ENCODE measurements at regions not wholly inside any gene's neighbourhood (a gene's known extent, or its start where the extent isn't known, plus 50 kb on each side); places are given as distances from the start of the nearest gene placed in this dataset.

DNA sequence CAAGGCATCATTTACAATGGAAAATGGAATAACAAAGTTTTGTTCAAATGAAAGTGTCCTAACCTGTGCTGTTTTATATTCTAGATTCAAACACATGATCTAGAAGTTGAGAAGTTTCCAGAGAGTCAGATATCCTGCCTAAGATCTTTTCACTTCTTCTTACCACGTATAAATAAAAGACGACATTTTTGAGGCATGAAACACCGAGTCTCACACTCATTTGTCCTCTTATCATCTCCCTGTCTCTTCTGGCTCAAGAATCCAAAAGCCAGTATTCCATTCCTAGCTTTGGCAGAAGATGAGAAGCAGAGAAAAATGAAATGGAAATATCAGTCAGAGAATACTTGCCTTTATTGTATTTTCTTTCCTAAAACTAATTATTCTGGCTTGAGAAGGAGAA lies 738.6 kb upstream of the NR2F2 start:
- no peak for FAIRE-seq
- no peak for TF ChIP-seq SPI1 (IDR thresholded peaks at IDR 0.05; ENCODE audit: low read depth, low read length)
- TF ChIP-seq TAF1 (IDR thresholded peaks at IDR 0.05; ENCODE audit: low read depth, low read length): no peak
- TF ChIP-seq POU2F2 (IDR thresholded peaks at IDR 0.05; ENCODE audit: low read depth, low read length): no peak
- no peak for TF ChIP-seq POLR2A (IDR thresholded peaks at IDR 0.05; ENCODE audit: low read depth, low read length)
- TF ChIP-seq PAX5 (IDR thresholded peaks at IDR 0.05; ENCODE audit: insufficient read depth, low read length, severe bottlenecking): no peak
- no peak for TF ChIP-seq POLR2AphosphoS5 (IDR thresholded peaks at IDR 0.05; ENCODE audit: low read depth, low read length)
- DNase-seq (ENCODE audit: insufficient read length, low spot score): no peak

GRCh38 chr15:95594496-95594895 lies 736.0 kb upstream of the NR2F2 start:
- TF ChIP-seq POLR2AphosphoS5 (IDR thresholded peaks at IDR 0.05; ENCODE audit: low read depth, low read length) (no peak), TAF1 (IDR thresholded peaks at IDR 0.05; ENCODE audit: low read depth, low read length) (no peak), PAX5 (IDR thresholded peaks at IDR 0.05; ENCODE audit: insufficient read depth, low read length, severe bottlenecking) (no peak), POU2F2 (IDR thresholded peaks at IDR 0.05; ENCODE audit: low read depth, low read length) (no peak), POLR2A (IDR thresholded peaks at IDR 0.05; ENCODE audit: low read depth, low read length) (no peak), SPI1 (IDR thresholded peaks at IDR 0.05; ENCODE audit: low read depth, low read length) (no peak)
- FAIRE-seq: no peak
- no peak for DNase-seq (ENCODE audit: insufficient read length, low spot score)

- no peak for FAIRE-seq
- TF ChIP-seq POLR2AphosphoS5 (IDR thresholded peaks at IDR 0.05; ENCODE audit: low read depth, low read length) (no peak), POU2F2 (IDR thresholded peaks at IDR 0.05; ENCODE audit: low read depth, low read length) (no peak), PAX5 (IDR thresholded peaks at IDR 0.05; ENCODE audit: insufficient read depth, low read length, severe bottlenecking) (no peak), POLR2A (IDR thresholded peaks at IDR 0.05; ENCODE audit: low read depth, low read length) (no peak), TAF1 (IDR thresholded peaks at IDR 0.05; ENCODE audit: low read depth, low read length) (no peak), SPI1 (IDR thresholded peaks at IDR 0.05; ENCODE audit: low read depth, low read length) (no peak)
- no peak for DNase-seq (ENCODE audit: insufficient read length, low spot score)
Observed at GRCh38 chr15:95595759-95596158, 734.7 kb upstream of the NR2F2 start.

DNA sequence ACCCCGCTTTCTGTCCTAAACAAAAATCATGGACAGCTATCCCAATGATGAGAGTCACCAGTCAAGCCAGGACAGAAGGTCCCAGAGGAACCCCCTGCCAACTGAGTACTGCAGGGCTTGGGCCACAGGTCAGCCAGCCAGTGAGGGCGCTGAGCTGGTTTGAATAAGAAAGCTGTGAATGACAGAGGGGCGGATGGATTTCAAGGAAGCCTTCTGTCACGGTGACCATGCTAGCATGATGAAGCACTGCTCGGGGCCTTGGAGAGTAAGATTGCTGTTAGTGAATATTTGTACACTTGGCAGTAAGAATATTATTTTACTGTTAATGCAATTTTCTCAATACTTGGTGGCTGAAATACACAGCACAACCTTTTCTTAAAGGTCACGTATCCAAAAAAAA lies 734.0 kb upstream of the NR2F2 start:
- FAIRE-seq (no peak), DNase-seq (ENCODE audit: insufficient read length, low spot score) (no peak)
- TF ChIP-seq TAF1 (IDR thresholded peaks at IDR 0.05; ENCODE audit: low read depth, low read length) (no peak), POLR2AphosphoS5 (IDR thresholded peaks at IDR 0.05; ENCODE audit: low read depth, low read length) (no peak), POLR2A (IDR thresholded peaks at IDR 0.05; ENCODE audit: low read depth, low read length) (no peak), PAX5 (IDR thresholded peaks at IDR 0.05; ENCODE audit: insufficient read depth, low read length, severe bottlenecking) (no peak), SPI1 (IDR thresholded peaks at IDR 0.05; ENCODE audit: low read depth, low read length) (no peak), POU2F2 (IDR thresholded peaks at IDR 0.05; ENCODE audit: low read depth, low read length) (no peak)

DNA sequence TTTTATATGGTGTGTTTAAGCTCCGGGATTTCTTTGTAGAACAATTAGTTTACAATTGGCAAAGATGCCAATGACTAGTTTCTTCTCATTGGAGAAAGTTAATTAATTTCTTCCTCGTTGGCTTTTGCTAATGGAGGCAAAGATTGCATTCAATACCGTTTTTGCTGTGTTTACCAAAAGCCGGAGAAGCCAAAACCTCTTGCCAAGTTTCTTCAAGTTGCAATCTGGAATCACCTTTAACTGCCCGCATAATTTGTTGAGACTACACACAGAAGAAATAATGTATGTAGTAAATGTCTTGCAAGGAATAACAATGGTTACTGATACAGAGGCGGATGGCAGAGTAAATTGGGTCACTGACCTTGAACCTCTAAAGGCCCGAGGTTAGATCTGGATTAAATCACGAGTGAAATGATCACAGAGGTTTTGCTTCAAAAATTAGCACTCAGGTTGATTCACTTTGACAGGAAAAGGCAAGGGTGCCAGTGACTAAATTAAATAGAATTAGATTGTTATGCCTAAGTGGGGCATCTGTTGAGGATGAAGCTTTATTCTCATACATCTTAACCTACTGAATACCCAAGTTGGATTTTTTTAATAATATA lies 732.1 kb upstream of the NR2F2 start:
- DNase-seq (ENCODE audit: insufficient read length, low spot score) (no peak), FAIRE-seq (no peak)
- TF ChIP-seq SPI1 (IDR thresholded peaks at IDR 0.05; ENCODE audit: low read depth, low read length) (no peak), PAX5 (IDR thresholded peaks at IDR 0.05; ENCODE audit: insufficient read depth, low read length, severe bottlenecking) (no peak), TAF1 (IDR thresholded peaks at IDR 0.05; ENCODE audit: low read depth, low read length) (no peak), POU2F2 (IDR thresholded peaks at IDR 0.05; ENCODE audit: low read depth, low read length) (no peak), POLR2A (IDR thresholded peaks at IDR 0.05; ENCODE audit: low read depth, low read length) (no peak), POLR2AphosphoS5 (IDR thresholded peaks at IDR 0.05; ENCODE audit: low read depth, low read length) (no peak)

- FAIRE-seq (no peak), DNase-seq (ENCODE audit: insufficient read length, low spot score) (no peak)
- TF ChIP-seq SPI1 (IDR thresholded peaks at IDR 0.05; ENCODE audit: low read depth, low read length): no peak
Observed at GRCh38 chr15:95600367-95600766, 730.1 kb upstream of the NR2F2 start.

DNA sequence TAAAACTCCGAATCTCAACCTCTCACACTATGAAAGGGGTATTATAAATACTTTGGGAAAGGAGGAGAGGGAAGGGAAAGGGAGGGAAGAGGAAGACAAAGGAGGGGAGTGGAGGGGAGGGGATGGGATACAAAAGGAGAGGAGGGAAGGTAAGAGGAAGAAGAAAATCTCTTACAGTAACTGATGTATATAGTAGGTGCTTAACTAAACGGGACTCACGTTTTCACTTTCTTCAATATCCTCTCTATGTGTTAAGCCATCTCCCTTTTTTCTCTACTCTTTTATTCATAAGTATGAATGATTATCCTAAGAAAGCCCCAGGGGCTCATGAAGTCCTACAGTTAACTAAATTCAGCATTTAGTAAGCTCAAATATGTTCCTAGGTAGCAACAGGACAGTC lies 729.6 kb upstream of the NR2F2 start:
- TF ChIP-seq TAF1 (IDR thresholded peaks at IDR 0.05; ENCODE audit: low read depth, low read length) (no peak), SPI1 (IDR thresholded peaks at IDR 0.05; ENCODE audit: low read depth, low read length) (no peak), POU2F2 (IDR thresholded peaks at IDR 0.05; ENCODE audit: low read depth, low read length) (no peak), PAX5 (IDR thresholded peaks at IDR 0.05; ENCODE audit: insufficient read depth, low read length, severe bottlenecking) (no peak), POLR2A (IDR thresholded peaks at IDR 0.05; ENCODE audit: low read depth, low read length) (no peak), POLR2AphosphoS5 (IDR thresholded peaks at IDR 0.05; ENCODE audit: low read depth, low read length) (no peak)
- DNase-seq (ENCODE audit: insufficient read length, low spot score) (no peak), FAIRE-seq (no peak)

GRCh38 chr15:95601525-95601924 lies 729.0 kb upstream of the NR2F2 start:
- TF ChIP-seq POLR2AphosphoS5 (IDR thresholded peaks at IDR 0.05; ENCODE audit: low read depth, low read length) (no peak), SPI1 (IDR thresholded peaks at IDR 0.05; ENCODE audit: low read depth, low read length) (no peak), PAX5 (IDR thresholded peaks at IDR 0.05; ENCODE audit: insufficient read depth, low read length, severe bottlenecking) (no peak)
- FAIRE-seq: no peak

DNA sequence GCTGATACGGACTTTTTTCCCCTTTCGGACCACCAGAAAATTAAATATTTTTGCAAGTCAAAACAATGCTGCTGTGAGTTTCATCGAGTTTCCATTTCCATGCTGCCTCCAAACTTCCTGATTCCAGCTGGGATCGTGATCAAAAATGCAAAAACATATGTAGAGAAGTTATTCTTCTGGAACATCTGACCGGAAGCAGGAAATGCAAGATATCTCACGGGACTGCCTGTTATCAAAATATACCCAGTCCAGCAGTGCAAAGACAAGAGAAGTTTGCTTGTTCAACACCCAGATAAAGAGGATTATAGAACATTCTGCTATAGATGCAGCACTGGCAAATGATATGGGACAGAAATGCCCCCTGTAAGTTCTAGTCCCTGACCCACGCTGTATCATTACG lies 726.7 kb upstream of the NR2F2 start:
- no peak for TF ChIP-seq SPI1 (IDR thresholded peaks at IDR 0.05; ENCODE audit: low read depth, low read length)
- no peak for TF ChIP-seq TAF1 (IDR thresholded peaks at IDR 0.05; ENCODE audit: low read depth, low read length)
- no peak for TF ChIP-seq PAX5 (IDR thresholded peaks at IDR 0.05; ENCODE audit: insufficient read depth, low read length, severe bottlenecking)
- TF ChIP-seq POLR2AphosphoS5 (IDR thresholded peaks at IDR 0.05; ENCODE audit: low read depth, low read length): no peak
- TF ChIP-seq POLR2A (IDR thresholded peaks at IDR 0.05; ENCODE audit: low read depth, low read length): no peak
- TF ChIP-seq POU2F2 (IDR thresholded peaks at IDR 0.05; ENCODE audit: low read depth, low read length): no peak
- no peak for DNase-seq (ENCODE audit: insufficient read length, low spot score)
- FAIRE-seq: no peak

More at GRCh38 chr15:95601525-95601924, 729.0 kb upstream of the NR2F2 start:
- no peak for DNase-seq (ENCODE audit: insufficient read length, low spot score)

DNA sequence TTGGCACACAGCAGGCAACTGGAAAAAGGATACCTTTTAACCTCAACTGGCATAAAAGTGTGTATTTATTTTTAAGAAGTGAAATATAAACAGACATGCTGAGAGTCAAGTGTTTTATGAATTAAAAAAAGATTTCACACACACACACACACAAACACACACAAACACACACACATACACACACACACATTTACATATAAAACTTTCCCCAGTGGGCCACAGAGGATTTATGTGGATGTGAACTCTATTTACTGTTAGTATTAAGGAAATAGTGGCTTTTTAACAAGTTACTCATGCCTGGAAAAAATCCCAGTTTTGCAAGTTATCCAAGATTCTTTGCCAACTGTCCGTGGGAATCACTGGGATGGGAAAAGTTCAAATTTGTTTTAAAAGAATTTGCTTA lies 725.9 kb upstream of the NR2F2 start:
- FAIRE-seq (no peak), DNase-seq (ENCODE audit: insufficient read length, low spot score) (no peak)
- TF ChIP-seq POLR2A (IDR thresholded peaks at IDR 0.05; ENCODE audit: low read depth, low read length): no peak
- no peak for TF ChIP-seq POLR2AphosphoS5 (IDR thresholded peaks at IDR 0.05; ENCODE audit: low read depth, low read length)
- TF ChIP-seq POU2F2 (IDR thresholded peaks at IDR 0.05; ENCODE audit: low read depth, low read length): no peak
- TF ChIP-seq SPI1 (IDR thresholded peaks at IDR 0.05; ENCODE audit: low read depth, low read length): no peak
- no peak for TF ChIP-seq TAF1 (IDR thresholded peaks at IDR 0.05; ENCODE audit: low read depth, low read length)
- no peak for TF ChIP-seq PAX5 (IDR thresholded peaks at IDR 0.05; ENCODE audit: insufficient read depth, low read length, severe bottlenecking)

Measured in GM12891 (cell line).